Activated gamma-delta T cell (primary cell): ENCODE measurements at regions not wholly inside any gene's neighbourhood (a gene's known extent, or its start where the extent isn't known, plus 50 kb on each side); places are given as distances from the start of the nearest gene placed in this dataset.
A peak's percentile ranks its signal among the peaks of the same experiment; 100 is the strongest.

Source experiments
- DNase-seq: peaks from one replicate; lab custom pipeline; 2025; lab: John Stamatoyannopoulos, UW

DNA sequence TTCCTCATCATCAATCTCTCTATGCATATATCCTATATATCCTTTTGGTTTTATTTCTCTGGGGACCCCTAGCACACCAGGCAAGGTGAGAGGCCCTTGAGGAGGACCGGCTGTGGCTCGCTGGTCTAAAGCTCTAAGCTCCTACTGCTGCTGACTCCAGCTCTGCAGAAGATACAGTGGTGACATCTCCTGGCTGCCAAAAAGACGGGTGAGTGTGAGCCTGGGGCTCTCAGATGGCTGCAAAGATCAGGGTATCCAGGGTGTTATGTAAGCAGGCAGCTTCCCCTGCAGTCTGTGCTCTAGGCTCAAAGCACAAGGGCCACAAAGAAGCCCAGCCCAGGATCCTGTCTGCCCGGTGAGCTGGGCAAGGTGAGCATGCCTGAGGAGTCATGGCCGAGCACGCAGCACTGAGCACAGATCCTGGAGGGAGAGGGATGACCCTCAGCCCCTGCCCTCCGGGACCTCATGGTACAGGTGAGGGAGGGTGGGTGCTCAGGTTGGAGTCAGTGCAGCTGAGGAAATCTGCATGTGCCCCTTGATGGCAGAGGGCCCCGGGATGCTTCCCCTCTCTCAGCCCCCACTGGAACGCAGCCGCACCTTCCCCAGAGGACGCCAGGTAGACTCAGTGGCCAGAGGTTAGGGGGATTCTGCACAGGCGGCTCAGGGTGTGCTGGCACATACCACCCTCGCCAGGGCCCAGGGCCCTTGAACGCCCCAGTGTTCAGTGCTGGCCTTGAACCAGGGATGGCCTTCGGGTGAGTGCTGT, 95.4 kb upstream of the INSIG1 start:
- no peak for DNase-seq

DNA sequence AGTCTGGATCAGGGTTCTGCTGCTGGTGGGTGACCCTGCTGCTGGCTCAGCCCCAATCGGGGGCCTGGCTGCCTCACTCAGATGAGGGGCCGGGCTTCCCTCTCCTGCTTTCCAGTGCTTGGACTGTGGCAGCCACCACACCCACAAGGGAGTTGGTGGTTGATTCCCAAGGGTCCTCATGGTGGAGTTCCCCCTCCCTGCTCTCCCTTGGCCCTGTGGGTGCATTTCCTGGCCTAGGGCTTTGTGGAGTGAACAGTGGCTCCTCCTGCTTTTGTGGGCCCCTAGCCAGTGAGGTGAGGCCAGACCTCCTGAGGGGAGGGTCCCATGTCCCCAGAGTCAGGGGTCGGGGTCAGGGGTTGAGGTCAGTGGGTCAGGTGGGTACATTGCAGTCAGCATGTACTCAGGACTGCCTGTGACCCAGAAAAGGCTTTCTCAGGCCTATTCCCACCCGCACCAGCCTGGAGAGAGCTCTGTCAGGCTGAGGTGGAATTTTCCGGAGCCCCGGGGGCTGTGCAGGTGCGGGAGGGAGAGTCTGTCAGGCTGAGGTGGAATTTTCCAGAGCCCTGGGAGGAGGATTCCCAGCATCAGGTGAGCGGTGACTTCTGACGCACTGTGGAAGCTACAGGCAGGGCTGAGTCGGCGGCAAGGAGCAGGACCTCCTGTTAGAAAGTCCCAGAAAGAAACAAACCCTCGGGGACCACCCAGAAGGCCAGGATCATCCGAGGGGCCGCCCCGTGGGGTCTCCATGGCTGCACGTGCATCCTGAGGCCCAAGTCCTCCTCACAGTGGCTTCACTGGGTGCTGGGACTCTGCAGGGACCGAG, 94.4 kb upstream of the INSIG1 start:
- no peak for DNase-seq

DNA sequence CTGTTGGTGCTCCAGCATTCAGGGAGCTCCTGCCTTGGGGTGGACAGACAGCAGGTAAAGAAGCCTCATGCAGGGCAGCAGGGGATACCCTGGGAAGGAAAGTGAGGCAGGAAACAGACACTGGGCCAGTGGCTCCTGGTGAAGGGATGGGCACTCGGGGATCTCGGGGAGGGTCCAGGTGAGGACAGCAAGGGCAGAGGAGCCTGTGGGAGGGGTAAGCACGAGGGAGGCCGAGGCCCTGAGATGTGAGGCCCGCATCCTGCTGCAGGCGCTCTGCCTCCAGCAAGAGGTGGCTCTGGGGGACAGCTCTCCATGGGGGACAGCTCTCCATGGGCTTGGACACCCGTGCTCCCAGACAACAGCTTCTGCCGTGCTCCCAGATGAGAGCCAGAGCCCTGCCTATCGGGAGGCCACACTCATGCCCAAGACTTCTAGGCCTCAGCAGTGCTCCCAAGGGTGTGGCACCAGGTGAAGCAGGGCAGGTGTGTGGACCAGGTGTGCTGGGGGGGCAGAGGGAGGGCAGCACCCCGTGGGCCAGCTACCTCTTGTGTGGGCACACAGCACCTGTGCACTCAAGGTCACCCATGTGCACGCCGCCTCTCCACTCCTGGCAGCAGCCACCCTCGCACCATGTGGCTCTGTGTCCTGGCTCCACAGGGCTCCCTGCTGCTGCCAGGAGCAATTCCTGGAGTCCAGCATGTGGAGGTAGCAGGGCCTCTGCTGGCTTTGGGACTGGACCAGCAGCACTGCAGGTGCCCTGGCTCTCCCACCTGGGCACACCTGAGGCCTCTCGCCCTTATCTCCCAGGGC, 93.6 kb upstream of the INSIG1 start:
- no peak for DNase-seq

DNA sequence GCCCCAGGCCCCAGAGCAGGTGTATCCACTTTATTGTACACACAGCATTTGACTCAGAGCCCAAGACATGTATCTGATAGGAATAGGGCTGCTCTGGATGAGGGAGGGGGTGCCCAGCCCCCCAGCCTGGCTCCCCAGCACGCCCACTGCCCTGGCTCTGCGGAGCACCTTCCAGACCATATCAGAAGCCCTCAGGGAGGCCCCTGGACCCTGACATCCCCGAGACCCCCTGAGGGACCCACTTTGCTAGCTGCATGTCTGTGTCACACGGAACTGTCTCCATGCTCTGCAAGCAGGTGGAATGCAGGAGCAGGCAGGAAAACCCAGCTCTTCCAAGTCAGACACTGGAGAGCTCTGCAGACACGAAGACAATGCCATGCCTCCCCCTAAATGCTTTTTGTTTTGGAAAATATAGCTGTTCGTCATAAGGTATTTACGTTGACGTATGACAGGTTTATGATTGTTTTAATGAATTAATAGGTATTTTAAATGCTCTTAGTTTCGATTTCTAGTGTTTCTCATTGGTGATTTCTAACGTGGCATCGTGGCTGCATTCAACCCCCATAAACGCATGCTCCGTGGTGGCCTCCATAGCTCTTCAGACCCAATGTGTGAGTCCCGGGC, 92.8 kb upstream of the INSIG1 start:
- DNase-seq = no peak

DNA sequence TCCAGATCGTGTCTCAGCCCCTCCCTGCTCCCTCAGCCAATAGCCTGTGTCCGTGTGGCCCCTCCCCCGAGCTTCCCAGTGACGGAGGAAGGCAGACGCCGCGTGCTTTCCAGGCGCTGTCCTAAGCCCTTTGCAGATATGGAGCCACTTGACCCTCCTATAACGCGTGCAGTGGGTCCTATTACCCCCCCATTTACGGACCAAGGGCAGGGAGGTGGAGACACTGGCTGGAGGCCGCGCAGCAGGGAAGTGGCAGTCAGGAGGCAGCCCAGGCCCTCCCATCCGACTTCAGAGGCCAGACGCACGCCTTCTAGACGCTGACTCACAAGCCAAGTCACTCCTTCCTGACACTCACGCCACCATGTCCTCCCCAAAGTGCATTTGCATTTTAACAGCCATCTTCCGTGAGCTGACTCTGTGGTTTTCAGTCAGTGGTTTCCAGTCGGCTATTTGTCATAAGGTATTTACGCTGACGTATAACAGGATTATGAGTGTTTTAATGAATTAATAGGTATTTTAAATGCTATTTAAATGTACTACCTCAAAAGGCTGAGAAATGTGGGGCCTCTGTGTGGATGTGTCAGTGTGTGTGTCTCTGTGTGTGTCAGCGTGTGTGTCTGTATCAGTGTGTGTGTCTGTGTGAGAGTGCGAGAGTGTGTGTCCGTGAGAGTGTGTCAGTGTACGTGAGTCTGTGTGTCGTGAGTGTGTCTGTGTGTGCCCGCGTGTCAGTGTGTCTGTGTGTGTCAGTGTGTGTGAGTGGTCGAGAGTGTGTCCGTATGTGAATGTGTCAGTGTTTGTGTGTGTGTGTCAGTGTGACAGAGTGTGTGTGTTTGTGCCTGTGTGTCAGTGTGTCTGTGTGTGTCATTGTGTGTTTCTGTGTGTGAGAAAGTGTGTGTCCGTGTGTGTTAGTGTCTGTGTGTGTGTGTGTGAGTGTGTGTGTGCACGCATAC, 92.0 kb upstream of the INSIG1 start:
- DNase-seq = peak; percentile 51

DNA sequence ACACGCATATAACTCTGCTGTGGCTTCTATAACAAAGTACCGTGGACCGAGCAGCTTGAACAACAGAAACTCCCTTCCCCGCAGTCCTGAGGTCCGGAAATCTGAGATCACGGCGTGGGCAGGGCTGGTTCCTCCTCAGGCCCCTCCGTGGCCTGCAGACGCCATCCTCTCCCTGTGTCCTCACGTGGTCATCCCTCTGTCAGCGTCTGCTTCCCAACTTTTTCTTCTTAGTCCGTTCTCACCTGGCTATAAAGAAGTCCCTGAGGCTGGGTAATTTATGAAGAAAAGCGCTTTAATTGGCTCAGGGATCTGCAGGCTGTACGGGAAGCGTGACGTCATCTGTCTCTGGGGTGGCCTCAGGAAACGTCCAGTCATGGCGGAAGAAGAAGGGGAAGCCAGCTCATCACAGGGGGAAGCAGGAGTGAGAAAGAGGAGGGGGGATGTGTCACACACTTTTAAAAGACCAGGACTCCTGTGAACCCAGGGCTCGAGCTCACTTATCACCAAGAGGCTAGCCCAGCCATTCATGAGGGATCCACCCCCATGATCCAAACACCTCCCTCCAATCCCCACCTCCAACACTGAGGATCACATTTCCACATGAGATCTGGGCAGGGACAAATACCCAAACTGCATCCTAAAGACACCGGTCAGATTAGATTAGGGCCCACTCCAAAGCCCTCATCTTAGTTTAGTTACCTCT, 91.2 kb upstream of the INSIG1 start:
- no peak for DNase-seq

DNA sequence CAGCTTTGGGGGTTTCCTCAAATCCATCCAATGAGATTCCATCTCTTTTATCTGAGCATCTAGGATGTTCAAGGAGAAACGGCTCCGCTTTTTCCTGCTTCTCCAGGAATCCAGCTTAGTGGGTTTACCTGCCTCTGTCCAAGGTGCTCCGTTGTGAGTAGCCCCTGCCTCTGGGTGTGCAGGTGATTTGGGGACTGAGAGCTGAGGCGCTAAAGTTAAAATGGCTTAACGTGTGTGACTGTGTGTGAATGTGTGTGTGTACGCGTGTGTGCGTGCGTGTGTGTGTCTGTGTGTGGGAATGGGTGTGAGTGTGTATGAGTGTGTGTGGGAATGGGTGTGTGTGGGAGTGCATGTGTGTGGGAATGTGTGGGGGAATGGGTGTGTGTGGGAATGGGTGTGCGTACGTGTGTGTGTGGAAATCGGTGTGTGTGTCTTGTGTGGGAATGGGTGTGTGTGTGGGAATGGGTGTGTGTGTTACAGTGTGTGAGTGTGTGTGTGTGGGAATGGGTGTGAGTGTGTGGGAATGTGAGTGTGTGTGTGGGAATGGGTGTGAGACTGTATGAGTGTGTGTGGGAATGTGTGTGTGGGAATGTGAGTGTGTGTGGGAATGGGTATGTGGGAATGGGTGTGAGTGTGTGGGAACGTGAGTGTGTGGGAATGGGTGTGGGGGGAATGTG, 90.2 kb upstream of the INSIG1 start:
- DNase-seq = no peak

DNA sequence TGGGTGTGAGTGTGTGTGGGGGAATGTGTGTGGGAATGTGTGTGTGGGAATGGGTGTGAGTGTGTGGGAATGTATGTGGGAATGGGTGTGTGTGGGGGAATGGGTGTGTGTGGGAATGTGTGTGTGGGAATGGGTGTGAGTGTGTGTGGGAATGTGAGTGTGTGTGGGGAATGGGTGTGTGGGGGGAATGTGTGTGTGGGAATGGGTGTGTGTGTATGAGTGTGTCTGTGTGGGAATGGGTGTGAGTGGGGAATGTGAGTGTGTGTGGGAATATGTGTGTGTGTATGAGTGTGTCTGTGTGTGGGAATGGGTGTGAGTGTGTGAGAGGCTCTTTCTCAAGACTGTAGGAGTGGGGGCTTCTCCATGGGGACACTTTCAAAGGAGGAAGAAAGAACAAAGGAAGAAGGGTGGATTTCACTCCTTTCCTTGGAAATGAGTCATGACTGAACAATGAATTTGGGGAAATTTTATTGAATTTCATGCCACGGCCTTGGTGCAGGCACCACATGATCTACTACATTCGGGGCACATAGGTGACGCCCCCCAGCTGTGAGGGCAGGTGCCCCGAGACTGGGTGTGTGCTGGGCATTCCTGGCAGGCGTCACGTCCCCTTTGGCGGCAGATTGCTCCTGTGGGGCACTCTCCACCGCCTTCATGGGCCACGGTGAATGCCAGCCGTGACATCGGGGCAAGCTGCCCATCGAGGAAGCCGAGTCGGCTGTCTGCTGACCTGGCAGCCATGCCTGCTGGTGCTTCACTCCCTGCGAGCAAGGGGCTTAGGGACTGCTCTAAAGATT, 88.8 kb upstream of the INSIG1 start:
- no peak for DNase-seq

DNA sequence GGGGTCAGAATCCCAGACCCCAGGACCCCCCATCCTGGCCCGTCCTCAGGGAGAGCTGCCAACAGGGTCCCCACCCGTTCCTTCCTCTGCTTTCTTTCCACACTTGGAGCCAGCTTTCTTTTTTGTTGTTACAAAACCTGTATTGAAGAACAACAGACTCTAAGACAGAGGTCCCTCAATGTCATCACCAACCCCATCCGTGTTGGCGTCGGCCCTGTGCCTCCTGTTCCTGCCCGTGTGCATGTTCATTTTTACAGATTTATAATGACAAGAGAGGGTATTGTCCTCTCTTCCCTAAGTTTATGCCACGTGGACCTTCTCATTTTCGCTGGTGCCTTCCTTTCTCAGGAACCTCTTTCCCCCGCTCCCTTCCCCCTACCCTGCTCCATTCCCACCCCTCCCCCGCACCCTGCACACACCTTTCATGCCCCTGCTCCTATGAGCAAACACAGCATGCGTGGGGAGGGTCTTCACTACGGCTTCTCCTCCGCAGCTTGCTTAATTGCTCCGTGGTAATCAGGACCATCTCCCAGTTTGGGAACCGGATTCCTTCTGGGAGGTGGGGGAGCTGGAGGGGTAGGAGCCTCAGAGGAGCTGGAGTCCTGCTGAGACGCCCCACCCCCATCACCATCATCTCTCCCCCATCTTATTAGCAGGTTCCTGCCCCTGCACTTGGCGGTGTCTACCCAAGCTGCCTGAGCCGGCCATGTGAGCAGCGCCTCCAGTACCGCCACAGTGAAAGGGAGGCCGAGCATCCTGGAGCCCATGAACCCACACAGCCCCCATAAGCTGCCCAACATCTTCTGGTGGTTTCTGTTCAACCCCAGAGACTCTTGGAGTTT, 88.0 kb upstream of the INSIG1 start:
- DNase-seq = no peak

DNA sequence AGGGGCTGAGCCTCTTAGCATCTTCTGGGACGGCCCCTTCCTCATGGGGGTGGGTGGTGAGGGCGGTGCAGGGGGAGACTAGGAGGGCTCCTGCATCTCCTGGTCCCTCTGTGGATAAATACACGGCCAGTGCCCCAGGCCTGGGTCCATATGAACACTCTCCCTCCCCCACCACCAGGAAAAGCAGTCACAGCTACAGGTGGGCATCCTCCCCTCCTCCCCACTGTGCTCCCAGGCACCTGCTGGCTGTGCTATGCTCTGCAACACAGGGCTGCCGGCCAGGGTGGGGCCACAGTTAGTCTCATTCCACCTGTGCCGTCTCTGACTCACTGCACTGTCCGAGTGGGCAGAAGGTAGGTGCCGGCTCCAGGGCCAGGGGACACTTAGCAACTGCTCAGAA, 87.3 kb upstream of the INSIG1 start:
- DNase-seq = no peak

DNA sequence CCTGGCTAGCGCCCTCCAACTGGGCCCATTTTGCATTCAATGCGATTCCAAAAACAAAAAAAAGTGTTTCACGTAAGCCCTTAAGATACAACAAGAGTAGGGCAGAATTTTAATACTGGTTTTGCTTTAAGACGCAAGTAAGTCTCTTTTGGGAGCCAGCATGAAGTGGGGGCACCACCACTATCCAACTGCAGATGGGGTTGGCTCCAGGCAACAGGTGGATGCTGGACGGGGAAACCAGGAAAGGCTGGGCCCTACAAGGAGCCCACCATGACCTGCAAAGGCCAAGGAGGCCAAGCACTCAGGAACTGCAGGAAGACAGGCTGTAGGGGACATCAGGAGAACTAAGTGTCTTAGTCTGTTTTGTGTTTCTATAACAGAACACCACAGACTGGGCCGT, 86.5 kb upstream of the INSIG1 start:
- no peak for DNase-seq

DNA sequence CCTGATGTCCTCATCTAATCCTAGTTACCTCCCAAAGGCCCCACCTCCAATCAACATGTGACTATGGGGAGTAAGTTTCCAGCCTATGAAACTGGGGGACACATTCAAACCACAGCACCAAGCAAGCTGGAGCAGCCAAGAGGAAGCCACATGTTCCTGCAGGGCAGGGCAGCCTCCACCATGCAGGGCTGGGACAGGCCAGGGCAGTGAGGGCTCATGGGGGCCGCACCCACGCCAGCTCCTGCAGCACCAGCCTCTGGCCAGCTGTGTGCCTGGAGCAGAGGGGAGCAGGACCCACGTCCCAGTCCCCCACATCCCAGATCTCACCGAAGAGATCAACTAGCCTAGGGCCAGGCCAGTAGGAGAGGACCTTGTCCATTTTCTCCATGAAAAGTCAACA, 85.9 kb upstream of the INSIG1 start:
- no peak for DNase-seq

DNA sequence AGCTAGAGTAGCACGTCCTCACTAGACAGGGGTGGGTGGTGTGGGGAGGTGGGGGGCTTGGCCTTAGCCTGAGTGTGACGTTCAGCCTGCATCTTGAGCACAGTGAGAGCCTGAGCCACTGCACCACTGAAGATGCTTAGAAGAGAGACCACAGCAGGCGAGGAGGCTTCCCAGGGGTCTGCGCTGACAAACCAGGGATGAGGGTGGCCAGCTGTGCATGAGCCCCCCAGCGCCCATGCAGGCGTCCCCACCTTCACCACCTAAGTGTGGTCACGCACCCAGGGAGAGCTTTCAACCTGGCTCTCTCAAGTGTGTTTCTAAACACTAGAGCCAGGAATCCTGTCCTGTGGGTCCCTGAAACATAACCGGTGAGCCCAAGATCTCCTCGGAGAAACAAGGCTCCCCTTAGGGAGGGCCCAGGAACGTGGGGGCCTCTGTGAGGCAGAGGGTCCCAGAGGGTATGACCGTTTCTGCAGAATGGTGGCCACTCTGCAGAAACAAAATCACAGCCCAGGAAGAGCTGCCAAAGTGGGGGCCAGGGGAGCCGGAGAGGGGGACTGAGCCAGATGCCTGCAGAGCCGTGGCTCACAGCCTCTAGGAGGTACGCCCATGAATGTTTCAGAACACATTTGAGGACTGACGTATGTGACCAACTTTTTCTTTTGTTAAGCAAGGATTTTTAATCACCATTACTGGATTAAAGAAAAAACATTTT, 85.2 kb upstream of the INSIG1 start:
- no peak for DNase-seq

DNA sequence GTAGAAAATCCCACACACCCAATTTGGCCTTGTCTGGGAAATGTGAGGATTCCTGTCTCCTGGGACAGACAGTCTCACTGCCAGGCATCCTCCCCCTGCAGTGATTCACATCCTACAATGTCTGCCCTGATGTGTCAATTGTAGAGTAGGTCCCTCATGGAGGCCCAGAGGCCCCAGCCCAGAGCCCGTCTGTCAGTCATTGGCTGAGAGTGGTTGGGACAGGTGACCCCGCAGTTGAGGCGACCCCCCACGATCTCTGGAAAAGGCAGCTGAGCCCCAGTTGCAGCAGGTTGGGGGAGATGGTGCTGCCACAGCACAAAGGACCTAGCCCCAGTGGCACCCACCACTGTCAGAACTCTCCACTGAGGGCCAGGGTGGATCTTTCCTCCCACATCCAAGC, 84.3 kb upstream of the INSIG1 start:
- no peak for DNase-seq

DNA sequence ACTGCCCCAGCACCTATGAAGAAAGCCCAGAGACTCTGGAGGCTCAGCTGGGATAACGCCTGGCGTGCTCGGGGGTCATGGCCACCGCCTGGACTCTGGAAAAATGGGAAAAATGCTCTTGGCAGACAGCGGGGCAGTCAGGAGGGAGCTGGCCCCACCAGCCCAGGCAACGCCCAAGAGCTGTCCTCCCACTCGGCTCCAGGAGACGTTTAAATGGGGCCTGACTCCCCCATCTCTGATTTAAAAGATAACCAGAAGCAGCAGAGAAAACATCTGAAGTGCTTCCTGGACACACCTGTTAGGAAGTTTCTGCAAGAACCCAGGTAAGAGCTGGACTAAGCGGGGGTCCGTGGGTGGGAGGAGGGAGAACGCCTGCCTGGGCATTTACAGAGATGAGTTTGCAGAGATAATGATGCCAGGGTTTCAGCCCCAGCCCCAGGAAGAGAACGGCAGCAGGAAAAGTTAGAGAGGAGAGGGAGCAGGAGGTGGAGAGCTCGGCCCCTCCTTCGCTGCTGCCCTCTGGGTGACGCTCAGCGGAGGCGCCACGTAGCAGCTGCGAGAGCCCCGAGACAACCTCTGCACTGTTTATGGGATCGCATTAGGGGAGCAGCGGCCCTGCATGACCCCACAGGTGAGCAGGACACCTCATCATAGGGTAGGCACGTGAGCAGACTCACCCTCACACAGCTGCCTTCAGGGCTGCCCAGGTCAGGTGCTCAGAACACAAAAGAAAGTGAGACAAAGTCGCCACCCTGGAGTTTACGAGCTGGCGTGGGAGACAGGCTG, 83.5 kb upstream of the INSIG1 start:
- DNase-seq = no peak

DNA sequence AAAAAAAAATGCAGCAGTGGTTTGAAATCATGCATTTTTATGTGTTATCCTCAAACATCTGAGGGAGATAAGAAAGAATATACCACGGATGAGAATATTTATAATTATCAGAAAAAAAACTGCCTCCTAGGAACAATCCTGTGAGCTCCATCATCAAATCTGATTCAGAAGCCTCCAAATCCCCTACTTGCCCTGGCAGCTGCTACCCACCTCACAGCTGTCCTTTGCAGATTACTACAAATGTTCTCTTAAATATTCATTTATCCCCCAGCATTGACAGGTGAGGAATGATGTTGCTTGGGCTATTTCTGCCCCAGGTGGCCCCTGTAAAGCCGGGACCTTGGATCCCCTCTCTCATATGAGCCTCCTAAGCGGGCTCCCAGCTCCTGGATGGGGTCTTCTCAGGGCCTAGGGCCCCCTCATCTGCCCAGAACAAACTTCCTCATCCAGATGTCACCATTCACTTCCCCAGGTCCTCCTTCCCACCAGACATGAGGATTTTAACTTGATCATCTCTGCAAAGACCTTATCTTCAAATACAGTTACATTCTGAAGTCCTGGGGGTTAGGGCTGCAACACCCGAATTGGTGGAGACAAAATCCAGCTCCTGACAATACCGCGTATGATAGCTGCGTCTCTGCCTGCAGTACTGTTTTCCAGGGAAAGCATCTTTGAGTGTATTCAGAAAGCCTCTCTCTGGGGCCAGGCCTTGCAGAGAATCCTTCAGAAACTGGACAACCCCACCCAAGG, 81.9 kb upstream of the INSIG1 start:
- no peak for DNase-seq
